Activated CD8-positive, alpha-beta T cell treated with anti-CD3 and anti-CD28 coated beads for 36 hours (primary cell): ENCODE measurements at regions not wholly inside any gene's neighbourhood (a gene's known extent, or its start where the extent isn't known, plus 50 kb on each side); places are given as distances from the start of the nearest gene placed in this dataset.

Source experiments
- ATAC-seq: fragments of 200-7000 bp; cut with Tn5 transposase; one replicate; pipeline ENCODE4 v1.10.0; 2021; ENCODE audit warnings: mild to moderate bottlenecking, moderate library complexity
- CTCF ChIA-PET: fragments of 350-600 bp; sonication (Branson Sonifier 250); formaldehyde crosslinking; loops from one replicate; lab custom pipeline; 2021; ENCODE audit warnings: antibody characterized with exemption; lab: Charles Lee
- POLR2A ChIA-PET: fragments of 350-600 bp; sonication (Branson Sonifier 250); formaldehyde crosslinking; loops from one replicate; lab custom pipeline; 2021; ENCODE audit warnings: antibody characterized with exemption; lab: Charles Lee
- DNase-seq: peaks from one replicate; pipeline ENCODE4 v3.0.0-alpha.2; 2020
- H3K27ac Mint-ChIP-seq: one replicate; pipeline ENCODE4 v1.8.0; 2021; ENCODE audit warnings: mild to moderate bottlenecking, mixed read lengths
- H3K27me3 Mint-ChIP-seq: one replicate; pipeline ENCODE4 v1.8.0; 2021; ENCODE audit warnings: mixed read lengths
- H3K36me3 Mint-ChIP-seq: one replicate; pipeline ENCODE4 v1.8.0; 2021; ENCODE audit warnings: low read depth, mixed read lengths
- H3K4me1 Mint-ChIP-seq: one replicate; pipeline ENCODE4 v1.8.0; 2021; ENCODE audit warnings: low read depth, mixed read lengths
- H3K4me3 Mint-ChIP-seq: one replicate; pipeline ENCODE4 v1.8.0; 2021; ENCODE audit warnings: mild to moderate bottlenecking, moderate library complexity, mixed read lengths
- H3K9me3 Mint-ChIP-seq: one replicate; pipeline ENCODE4 v1.8.0; 2021; ENCODE audit warnings: mixed read lengths
- intact Hi-C: fragments of 100-400 bp; cut with micrococcal nuclease; formaldehyde crosslinking; loops from one replicate; pipeline ENCODE4 v1.10.0; 2022
- TF ChIP-seq, protein P1 (sequence below): fragments of 200-600 bp; IDR thresholded peaks from one replicate; pipeline ENCODE4 v1.8.0; 2022; ENCODE audit warnings: antibody characterized with exemption, mild to moderate bottlenecking

DNA sequence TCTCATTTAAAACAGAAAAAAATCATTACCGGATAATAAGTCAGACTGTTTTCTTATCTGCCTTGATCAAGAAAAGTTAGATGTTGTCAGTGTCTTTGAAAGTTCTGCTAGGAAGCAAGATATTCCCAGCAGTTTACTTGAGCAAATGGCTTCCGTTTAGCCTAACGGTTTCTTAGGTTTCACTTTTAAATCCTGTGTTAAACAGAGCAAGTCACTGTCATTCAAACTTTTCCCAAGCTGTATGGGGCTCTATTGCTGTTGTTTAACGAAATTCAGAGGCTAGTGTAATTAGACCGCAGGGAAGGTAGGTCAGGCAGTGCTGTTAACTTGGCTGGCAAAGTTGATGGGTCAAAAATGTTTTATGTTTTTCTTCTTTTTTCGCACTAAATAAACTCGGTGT, 80.3 kb upstream of the NEIL3 start:
- Mint-ChIP-seq H3K36me3 (no peaks in the 10 kb centered on the region), H3K4me3 (peak overlapping the region; percentile 60), H3K27me3 (peaks cover 2% of the 10 kb centered on the region), H3K9me3 (no peaks in the 10 kb centered on the region), H3K4me1 (peaks cover 15% of the 10 kb centered on the region), H3K27ac (no peak overlapping the region)
- no peak for DNase-seq
- ChIA-PET POLR2A (no interaction called here), CTCF (no interaction called here)
- TF ChIP-seq, protein P1, sequence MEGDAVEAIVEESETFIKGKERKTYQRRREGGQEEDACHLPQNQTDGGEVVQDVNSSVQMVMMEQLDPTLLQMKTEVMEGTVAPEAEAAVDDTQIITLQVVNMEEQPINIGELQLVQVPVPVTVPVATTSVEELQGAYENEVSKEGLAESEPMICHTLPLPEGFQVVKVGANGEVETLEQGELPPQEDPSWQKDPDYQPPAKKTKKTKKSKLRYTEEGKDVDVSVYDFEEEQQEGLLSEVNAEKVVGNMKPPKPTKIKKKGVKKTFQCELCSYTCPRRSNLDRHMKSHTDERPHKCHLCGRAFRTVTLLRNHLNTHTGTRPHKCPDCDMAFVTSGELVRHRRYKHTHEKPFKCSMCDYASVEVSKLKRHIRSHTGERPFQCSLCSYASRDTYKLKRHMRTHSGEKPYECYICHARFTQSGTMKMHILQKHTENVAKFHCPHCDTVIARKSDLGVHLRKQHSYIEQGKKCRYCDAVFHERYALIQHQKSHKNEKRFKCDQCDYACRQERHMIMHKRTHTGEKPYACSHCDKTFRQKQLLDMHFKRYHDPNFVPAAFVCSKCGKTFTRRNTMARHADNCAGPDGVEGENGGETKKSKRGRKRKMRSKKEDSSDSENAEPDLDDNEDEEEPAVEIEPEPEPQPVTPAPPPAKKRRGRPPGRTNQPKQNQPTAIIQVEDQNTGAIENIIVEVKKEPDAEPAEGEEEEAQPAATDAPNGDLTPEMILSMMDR: no peak
- intact Hi-C loops: no loop called here
- no peak for ATAC-seq

DNA sequence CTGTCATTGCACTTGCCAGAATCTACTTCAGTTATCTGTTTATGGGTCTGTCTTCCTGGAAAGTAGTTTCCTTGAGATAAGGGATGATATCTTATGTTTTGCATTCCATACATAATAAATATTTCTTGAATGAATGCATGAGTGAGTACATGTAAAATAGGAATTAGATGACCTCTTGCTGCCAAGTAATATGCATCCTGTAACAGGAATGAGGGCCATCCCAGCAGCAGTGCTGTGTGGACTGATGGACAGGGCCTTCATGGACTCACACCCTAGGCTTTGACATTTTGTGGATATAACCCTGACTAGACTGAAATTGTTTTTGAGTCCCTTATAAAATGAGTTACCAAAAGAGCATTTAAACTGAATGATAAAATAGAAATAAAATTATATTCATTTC, 77.2 kb upstream of the NEIL3 start:
- CTCF ChIA-PET: no interaction called here
- intact Hi-C loops: no loop called here

DNA sequence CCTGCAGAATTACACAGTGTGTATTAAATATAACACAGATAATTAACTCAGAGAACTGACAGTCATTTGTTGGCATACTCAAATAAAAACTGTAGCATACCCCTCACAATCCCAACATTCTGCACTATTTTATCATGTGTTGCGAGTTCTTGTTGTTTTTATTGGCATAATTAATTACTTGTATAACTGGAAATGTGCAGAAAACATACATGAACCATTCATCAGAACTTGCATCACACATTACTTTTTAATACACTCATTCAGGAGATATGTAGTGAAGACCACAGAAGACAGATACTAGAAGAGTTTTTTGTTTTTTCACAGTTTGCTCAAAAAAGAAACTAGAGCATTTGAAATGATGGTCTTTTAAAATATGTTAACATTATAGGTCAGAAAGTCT, 74.6 kb upstream of the NEIL3 start:
- POLR2A ChIA-PET: no interaction called here
- H3K36me3 Mint-ChIP-seq: no peaks in the 10 kb centered on the region
- DNase-seq (no peak), ATAC-seq (no peak)
- no peaks in the 10 kb centered on the region for H3K9me3 Mint-ChIP-seq
- TF ChIP-seq, protein P1: no peak
- no peaks in the 10 kb centered on the region for H3K4me1 Mint-ChIP-seq
- CTCF ChIA-PET: no interaction called here
- H3K27ac Mint-ChIP-seq: no peak overlapping the region
- no peak overlapping the region for H3K4me3 Mint-ChIP-seq
- no peaks in the 10 kb centered on the region for H3K27me3 Mint-ChIP-seq
- intact Hi-C loops: no loop called here

More for the DNA sequence above, 77.2 kb upstream of the NEIL3 start:
- no peak overlapping the region for H3K27ac Mint-ChIP-seq
- H3K4me3 Mint-ChIP-seq: no peak overlapping the region
- H3K9me3 Mint-ChIP-seq: no peaks in the 10 kb centered on the region
- ATAC-seq (no peak), DNase-seq (no peak)
- H3K36me3 Mint-ChIP-seq: no peaks in the 10 kb centered on the region
- TF ChIP-seq, protein P1: no peak
- peaks cover 15% of the 10 kb centered on the region for H3K4me1 Mint-ChIP-seq
- POLR2A ChIA-PET: no interaction called here
- H3K27me3 Mint-ChIP-seq: no peaks in the 10 kb centered on the region

DNA sequence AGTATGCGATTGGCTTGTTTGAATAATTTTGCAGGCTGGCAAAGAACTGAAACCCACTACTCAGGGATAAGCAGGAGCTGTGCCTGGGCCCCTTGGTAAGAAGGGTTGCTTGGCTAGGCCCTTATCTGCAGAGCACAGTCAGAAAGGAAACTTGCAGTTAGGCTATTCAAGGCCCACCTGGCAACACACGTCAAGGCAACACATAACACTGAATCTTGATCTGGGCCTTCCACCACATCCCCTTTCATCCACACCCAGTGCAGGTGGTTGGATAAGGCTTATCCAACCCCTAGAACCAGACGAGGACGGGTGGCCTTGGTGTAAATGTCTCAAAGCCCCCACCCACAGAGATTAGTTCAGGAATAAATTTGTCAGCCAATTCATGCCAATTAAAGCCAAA, 72.8 kb upstream of the NEIL3 start:
- no peaks in the 10 kb centered on the region for H3K36me3 Mint-ChIP-seq
- H3K4me3 Mint-ChIP-seq: no peak overlapping the region
- no peak for DNase-seq
- POLR2A ChIA-PET: no interaction called here
- no peak for ATAC-seq
- H3K27ac Mint-ChIP-seq: no peak overlapping the region
- CTCF ChIA-PET: no interaction called here
- intact Hi-C loops: no loop called here
- H3K4me1 Mint-ChIP-seq: no peaks in the 10 kb centered on the region
- TF ChIP-seq, protein P1: no peak
- H3K9me3 Mint-ChIP-seq: no peaks in the 10 kb centered on the region
- H3K27me3 Mint-ChIP-seq: no peaks in the 10 kb centered on the region

DNA sequence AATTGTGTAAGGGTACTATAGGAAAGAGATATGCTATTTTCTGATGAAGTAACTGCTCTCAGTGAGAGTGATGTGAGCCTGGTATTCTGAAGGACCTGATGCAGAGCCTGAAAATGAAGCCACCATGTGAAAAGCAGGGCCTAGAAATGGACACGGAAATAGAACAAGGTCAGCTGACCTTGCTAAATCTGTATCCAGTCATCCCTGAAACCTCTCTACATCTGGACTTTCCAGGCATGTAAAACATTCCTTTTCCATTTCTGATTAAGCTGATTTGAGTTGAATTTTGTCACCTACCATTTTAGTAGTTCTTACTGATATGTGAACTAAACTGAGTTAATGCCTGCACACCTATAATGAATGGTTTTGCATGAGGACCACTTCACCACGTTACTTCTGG, 72.4 kb upstream of the NEIL3 start:
- no peaks in the 10 kb centered on the region for H3K4me1 Mint-ChIP-seq
- no peaks in the 10 kb centered on the region for H3K27me3 Mint-ChIP-seq
- no peaks in the 10 kb centered on the region for H3K36me3 Mint-ChIP-seq
- TF ChIP-seq, protein P1: no peak
- DNase-seq: no peak
- ChIA-PET CTCF (no interaction called here), POLR2A (no interaction called here)
- intact Hi-C loops: no loop called here
- no peak overlapping the region for H3K27ac Mint-ChIP-seq
- ATAC-seq: no peak
- H3K9me3 Mint-ChIP-seq: no peaks in the 10 kb centered on the region
- no peak overlapping the region for H3K4me3 Mint-ChIP-seq
